ENCODE measurements at regions not wholly inside any gene's neighbourhood (a gene's known extent, or its start where the extent isn't known, plus 50 kb on each side); places are given as distances from the start of the nearest gene placed in this dataset.

DNA sequence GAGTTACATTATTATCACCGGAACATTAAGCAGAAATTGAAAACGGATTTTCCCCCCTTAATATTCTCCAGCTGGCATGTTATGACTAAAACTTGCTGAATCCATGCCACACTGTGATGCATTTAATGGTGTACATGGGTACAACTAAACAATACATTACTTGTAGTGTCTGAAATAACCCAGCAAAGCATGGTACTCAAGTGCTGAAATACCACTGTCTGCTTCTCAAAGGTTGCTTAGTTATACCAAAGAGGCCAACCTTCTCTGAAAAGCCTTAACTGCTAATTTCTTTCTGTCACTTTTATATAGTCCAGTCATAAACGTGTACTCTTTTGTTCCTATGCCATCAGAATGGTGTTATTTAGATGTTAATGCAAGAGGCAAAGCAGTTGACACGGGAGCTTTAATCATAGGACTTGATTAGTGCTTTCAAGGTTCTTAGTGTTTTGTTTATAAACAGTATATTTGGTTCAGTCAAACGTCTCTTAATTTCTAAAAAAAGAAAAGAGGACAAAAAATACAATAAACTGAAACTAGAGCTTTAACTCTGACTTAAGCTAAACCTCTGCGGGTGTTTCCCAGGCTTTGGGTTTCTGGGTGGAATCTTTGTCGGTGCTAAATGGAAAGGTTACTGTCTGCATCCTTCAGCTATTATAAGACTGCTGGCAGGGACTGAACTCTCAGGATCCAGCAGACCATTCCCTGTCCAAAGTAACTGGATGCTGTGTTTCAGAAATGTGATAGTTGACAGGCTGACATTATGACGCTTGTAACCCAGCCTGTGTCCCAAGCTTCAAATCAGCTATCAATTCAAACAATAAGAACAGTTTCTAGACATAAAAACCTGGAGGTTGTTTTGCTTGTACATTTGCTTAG, 202.6 kb downstream of the PPP1R3A start:
- FAIRE-seq (no peak), DNase-seq (ENCODE audit: insufficient read length, low spot score) (no peak)

DNA sequence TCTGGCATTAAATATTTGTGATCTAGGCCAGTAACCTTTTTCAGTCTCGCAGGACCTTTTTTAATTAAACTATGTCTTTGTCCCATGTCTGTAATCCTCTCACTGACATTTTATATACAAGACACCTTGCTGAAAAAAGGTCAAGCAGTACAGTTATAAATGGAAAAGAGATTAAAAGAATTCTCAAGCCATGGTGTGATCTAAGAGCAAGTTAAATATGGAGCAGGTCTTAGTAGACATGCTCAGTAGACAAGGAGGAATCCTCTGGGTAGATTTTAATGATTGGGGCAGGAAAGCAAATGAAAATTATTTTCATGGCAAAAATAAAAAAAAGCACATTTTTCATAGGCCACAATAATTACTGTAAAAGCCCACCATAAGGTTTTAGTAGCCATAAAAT, 203.5 kb downstream of the PPP1R3A start:
- no peak for DNase-seq (ENCODE audit: insufficient read length, low spot score)
- FAIRE-seq: no peak

DNA sequence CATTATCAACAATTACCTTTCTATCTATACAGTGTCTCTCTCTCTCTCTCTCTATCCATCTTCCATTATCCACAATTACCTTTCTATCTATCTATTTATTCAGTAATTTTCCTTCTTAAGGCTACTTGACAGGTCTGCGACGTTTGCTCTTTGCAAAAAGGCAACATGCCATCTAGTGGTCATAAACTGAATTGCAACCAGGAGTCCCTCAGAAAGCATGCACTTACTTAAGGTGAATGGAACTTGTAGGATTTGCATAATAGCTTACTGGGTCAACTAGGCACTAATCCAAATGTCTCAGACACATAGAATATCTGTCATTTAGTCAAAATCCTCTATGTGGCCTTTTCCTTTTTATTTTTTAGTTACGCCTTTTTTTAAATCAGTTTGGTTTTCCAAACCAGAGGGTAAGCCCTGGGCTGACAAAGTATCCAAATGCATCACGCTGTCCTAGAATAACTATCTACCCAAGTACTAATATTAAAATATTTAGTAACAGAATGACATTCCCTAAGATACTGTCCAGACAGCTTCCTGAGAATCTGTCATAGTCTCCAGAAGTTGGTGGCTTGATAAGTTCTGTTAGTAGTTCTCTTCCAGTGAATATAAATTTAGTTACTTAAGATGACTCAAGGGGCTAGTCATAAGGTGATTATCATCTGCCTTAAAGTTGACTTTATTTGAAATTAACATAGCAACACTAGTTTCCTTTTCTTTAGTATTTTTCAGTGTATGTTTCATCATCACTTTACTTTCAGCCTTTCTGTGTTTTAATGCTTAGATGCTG, 208.3 kb downstream of the PPP1R3A start:
- FAIRE-seq: no peak
- peak; percentile 22 for DNase-seq (ENCODE audit: insufficient read length, low spot score)

DNA sequence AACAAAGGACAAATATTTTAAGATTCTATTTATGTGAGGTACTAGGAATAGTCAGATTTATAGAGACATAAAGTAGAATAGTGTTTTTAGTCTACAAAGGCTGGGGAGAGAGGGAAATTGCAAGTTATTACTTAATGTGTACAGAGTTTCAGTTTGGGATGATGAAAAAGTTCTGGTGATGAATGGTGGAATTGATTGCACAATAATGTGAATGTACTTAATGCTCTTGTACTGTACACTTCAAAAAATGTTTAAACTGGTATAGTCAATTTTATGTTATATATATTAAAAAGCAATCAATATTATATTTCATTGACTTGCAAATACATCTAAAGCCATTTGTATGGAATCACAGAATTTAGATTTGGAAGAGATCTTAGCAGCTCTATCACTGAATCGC, 213.4 kb downstream of the PPP1R3A start:
- DNase-seq (ENCODE audit: insufficient read length, low spot score) (no peak), FAIRE-seq (no peak)

DNA sequence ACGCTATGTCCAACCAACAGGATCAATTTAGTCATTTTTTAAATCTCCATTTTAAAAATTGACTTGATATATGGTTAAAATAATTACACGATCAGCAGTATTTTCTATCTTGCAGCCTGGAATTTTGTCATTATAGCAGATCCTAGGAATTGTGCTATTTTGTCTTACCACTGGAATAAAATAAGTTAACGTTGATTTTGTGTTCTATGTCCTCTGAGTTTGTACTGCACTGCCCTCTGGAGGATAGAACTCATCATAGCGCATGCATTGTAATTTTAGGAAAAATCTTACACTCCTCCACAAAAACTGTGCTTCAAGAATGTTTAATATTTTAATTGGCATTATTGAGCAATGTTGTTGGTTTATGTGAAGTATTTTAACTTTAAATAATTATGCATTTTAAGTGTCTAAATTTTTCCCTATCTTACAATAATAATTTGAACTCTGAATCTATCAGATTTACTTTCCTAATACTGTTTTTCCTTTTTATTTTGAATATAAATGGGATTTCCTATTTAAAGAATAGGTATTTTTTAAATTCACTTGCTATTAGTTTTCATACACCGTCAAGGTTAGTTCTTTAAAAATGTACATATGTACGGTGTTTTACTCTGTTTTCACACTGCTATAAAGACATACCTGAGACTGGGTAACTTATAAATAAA, 220.1 kb downstream of the PPP1R3A start:
- DNase-seq (ENCODE audit: insufficient read length, low spot score): no peak
- no peak for FAIRE-seq

DNA sequence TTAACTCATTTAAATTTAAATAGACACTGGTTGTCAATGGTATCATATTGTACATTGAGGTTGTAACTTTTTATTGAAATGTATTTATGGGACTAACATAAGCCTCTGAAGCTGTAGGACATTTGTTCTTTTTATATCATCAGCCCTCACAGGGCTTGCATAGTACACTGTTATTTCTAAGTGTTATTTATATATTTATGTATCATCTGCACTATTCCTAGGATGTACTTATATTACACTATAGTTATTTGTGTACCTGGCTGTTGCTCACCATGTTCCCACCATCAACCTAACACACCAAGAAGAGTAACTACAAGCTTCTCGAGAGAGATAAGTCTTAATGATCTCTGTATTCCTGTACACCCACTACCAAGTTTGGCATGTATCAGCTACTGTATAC, 224.7 kb downstream of the PPP1R3A start:
- no peak for FAIRE-seq
- DNase-seq (ENCODE audit: insufficient read length, low spot score): no peak

DNA sequence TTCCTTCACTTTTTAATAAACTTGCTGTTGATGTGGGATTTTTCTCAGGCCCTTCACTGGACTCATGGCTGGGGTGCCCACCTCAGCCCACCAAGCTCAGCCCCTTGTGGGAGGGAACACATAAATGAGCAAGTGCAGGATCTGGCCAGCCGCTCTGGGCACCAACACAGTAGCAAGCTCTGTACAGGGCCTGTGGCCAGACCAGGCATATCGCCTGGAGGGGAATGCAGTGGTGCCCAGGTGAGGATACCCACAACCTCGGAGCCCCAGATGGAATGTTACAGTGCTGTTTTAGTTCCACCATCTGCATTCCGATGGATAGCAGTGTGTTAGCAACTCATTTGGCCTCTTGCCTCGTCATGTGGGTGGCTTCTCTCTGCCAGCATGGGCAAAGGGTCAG, 234.6 kb downstream of the PPP1R3A start:
- FAIRE-seq (no peak), DNase-seq (ENCODE audit: insufficient read length, low spot score) (no peak)

DNA sequence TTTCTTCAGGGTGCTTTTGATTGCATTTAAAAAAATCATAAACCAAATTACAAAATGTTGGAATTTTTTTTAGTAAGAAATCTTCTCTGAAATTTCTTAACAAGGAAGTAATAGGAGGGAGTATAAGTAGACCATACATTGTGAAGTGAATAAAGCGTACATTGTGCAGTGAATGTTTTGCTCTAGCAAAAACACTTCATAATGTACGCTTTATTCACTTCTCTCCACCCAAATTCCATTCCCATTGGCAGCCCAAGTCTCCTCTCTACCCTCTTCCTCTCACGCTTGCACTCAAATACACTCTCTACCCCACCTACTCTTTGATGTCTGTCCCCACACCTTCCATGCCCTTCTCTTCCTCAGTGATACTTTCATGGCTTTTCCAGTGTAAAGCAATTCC, 241.0 kb downstream of the PPP1R3A start:
- no peak for DNase-seq (ENCODE audit: insufficient read length, low spot score)
- no peak for FAIRE-seq

DNA sequence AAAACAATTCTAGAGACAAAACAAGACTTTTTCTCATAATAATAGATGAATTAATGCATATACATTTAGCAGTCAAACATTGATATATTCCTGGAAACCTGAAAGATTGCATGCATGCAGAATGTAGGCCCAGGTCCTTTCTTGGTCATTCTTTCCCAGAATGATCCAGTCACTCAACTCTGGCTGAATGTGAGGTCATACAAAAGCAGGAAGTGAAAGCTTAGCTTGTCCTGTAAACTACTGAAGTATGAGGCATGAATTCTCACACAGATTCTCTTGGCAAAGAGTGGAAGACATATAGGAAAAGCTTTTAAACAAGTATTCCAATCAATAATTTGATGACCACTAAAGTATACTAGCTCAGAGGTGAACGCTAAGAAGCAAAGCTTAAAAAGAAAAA, 253.9 kb downstream of the PPP1R3A start:
- DNase-seq (ENCODE audit: insufficient read length, low spot score) (no peak), FAIRE-seq (no peak)

DNA sequence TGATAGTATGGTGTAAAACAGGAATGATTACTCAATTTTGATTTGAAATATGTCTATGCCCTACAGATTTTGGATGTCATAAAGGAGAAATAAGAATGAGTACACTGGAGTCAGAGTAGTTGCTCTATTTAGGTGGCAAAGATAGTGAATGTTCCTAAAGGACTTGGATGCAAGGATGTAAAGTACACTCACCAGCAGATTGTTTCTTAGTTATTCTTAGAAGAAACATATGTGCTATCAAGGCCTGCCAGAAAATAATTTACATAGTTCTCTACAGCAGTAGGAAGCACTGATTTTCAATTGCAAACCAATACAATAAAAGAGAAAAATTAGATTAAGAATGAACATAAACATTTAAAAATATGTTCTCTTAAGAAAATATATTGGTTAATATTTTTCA, 259.4 kb downstream of the PPP1R3A start:
- FAIRE-seq (no peak), DNase-seq (ENCODE audit: insufficient read length, low spot score) (no peak)

DNA sequence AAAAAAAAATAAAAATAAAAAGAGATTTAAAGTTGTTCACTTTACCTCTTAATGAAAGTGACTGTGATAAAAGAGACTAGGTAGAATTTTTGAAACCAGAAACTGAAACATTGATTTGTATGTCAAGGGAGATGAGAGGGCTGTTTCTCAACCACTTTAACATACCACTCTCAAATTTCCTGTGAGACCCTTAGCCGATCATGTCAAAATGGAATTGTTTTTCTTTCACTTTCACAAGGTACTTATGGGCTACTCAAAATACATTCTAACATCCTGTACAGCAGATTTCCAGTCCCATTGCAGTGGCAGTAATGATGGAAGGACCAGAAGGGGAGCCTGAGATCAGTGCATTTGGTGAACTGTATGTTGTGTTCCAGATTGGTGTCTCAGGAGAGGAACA, 261.2 kb downstream of the PPP1R3A start:
- DNase-seq (ENCODE audit: insufficient read length, low spot score) (no peak), FAIRE-seq (no peak)

DNA sequence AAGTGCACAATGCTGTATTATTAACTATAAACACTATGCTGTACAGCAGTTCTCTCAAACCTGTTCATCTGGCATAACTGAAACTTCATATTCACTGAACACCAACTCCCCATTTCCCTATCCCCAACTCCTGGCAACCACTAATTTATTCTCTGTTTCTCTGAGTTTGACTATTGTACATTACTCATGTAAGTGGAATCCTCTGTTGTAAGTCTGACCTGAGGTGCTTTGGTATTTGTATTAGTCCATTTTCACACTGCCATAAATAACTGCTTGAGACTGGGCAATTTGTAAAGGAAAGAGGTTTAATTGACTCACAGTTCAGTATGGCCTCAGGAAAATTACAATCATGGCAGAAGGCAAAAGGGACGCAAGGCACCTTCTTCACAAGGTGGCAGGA, 266.3 kb downstream of the PPP1R3A start:
- DNase-seq (ENCODE audit: insufficient read length, low spot score) (no peak), FAIRE-seq (no peak)

DNA sequence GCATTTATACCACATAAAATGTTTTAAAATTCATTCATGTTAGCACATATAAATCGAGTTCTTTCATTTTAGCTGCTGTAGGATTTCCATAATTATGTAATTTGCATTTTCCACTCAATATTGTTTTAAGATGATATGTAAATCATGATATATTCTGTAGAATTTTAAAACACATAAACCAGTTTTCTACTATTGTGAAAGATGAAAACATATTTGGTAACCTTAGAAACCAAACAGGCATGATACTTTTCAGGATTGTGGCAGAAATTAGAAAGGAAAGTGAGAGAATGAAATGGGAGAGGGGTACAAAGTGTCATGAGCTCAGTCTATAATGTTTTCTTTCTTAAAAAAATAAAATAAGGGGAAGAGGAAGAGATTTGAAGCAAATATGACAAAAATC, 269.3 kb downstream of the PPP1R3A start:
- no peak for DNase-seq (ENCODE audit: insufficient read length, low spot score)
- no peak for FAIRE-seq

DNA sequence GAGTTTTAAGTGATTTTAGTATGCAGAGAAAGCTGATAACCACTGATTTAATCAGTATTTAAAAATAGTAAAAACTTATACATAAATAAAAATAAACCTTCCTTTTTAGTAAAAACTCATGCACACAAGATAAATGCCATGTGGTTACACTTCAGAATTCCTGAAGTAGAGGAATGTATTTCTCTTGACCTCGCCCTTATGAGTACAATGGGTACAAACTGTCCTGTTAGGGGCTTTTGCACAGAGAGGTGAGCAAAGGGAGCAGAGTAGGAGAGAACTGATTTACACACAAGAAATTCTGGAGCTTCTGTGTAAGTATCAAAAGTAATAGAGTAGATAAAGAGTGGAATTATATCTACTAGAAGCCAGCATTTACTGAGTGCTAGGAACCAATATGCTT, 279.6 kb downstream of the PPP1R3A start:
- no peak for DNase-seq (ENCODE audit: insufficient read length, low spot score)
- no peak for FAIRE-seq

DNA sequence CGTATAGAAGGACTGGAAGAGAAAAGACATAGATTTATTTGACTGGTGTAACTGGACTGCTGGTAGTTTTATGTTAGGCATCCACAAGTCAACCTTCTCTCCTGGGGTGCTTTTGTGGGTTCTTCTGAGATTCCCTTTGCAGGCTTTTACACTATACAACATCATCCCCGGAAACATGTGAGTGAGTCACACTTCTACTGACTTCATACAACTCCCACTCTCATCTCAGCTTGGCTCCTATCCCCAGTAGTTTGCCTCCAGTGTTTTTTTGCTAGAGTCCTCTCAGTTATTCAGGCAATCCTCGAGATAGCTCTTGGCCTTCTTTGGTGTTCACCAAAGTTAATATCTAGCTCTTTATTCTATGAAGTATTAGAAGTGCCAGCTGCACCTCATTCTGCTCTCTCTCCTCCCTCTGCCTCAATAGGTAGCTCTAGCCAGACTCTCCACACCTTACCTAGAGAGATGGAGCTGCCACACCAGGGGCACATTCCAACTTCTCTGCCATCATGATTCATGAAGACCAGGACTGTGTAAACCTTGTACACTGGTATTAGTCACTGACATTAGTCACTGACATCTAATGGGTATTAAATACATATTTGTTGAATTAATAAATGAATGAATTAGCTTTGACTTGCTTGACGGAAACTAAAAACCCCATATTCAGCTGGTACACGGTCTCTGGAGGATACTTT, 281.9 kb downstream of the PPP1R3A start:
- no peak for FAIRE-seq
- DNase-seq (ENCODE audit: insufficient read length, low spot score): no peak

DNA sequence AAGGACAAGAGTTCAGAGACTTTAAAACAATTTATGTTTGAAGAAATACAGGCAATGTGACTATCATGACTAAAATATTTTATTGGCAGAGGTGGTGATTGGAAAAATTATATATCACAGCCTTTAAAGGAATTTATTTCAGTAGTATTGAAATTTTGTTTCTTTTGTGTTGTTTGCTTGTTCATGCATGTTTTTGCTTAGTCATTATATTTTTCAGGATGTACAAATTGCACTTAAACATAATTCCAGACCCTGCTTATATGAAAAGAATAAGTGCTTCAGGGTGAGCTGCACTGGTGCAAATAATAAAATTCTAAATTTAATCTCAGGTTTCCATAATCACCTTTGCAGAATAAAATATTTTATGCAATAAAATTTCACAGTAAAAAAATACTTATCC, 283.3 kb downstream of the PPP1R3A start:
- FAIRE-seq: no peak
- no peak for DNase-seq (ENCODE audit: insufficient read length, low spot score)

DNA sequence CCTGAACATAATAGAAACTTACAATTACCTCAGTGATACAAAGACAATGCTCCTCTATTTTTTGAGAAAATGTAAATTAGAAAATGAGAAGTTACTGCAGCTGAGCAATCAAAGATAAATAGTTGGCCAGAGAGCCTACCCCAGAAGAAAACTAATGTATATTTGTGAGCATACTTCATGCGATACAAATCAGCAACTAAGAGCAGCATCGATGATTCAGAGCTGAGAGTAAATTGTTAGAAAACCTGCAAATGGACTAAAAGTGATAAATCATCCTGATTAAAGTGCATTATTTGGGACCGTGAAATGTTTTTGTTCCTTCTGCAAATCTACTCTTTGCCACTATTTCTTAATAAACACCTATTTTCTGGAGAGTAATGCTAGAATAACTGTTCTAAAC, 285.7 kb downstream of the PPP1R3A start:
- no peak for DNase-seq (ENCODE audit: insufficient read length, low spot score)
- FAIRE-seq: no peak

DNA sequence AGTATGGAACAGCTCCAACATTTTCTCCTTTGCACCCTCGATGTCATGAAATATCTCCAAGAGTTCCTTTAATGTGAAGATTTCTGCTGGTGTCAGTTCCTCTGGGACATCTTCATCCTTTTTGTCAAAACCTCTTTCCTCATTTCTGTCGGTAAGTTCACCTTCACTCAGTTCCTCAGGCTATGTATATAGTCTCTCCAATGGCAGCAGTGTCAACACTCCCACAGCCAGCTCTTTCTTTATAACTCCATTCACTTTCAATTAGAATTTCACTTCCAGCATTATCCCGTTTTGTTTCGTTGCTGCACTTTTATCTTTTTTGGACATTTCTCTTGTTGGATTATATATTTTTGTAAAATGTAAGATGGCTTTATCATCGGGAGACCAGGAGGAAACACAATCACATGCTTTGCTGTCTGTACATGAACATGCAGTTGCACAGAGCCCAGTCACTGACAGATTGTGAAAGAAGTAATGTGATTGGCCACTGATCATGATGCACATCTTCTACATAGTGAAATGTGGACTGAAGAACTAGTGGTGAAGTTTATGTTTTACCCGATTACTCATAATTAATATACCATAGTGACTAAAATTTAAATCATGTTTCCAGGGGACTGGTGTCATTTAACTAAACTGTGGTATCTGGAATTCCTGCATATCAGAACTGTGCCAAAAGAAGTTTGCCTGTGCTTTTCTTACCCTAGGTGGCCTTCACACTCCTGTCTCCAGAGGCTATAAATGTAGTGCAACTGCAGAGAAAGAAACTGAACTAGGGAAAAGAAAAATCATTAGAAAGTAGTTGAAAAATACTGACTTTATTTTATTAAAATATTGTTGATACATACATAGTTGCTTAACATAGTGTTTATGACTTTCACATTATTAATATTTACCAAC, 289.6 kb downstream of the PPP1R3A start:
- DNase-seq (ENCODE audit: insufficient read length, low spot score) (no peak), FAIRE-seq (no peak)

DNA sequence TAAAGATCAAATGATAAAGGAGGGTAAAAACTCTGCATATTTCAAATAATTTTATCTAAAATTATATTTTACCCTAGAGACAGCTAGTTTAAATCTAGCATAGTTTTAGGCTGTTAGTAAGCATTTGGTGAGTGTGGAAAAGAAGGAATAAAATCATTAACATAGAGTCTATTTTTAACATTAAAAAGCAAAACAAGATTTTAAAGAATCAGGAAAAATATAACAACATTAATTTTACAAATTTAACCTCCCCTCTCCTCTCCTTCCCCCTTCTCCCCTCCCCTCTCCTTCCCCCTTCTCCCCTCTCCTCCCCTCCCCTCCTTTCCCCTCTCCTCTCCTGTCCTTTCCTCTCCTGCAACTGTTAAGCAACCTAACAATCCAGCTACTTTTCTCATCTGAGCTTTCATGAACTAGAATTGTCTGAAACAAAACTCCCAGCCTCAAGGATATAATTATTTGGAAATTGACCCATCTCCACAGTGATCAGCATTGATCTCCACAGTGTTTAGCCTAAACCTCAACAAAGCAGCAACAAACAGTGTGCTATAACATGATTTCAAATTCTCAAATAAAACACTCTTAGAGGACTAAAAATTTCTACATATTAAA, 293.2 kb downstream of the PPP1R3A start:
- DNase-seq (ENCODE audit: insufficient read length, low spot score): no peak
- no peak for FAIRE-seq

DNA sequence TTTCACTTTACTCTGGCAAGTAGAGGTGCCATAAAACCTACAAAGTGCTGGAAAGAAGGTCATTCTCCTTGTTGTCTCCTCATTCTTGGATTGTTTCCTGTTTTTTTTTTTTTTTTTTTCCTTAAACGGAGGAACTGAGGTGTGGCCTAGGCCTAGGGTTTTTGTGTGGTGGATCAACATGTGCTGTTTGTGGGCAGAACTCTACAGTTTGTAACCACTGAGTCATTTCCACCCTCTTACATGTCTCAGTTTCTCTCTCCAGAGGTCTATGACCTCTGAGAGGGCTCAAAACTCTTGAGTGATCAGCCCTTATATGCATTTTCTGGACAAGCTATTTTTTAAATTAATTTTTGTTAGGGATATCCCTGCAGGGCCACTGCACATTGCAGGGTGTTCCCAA, 296.0 kb downstream of the PPP1R3A start:
- no peak for FAIRE-seq
- no peak for DNase-seq (ENCODE audit: insufficient read length, low spot score)

All from HTR-8/SVneo (cell line).